PC-3 (cell line): ENCODE measurements at regions not wholly inside any gene's neighbourhood (a gene's known extent, or its start where the extent isn't known, plus 50 kb on each side); places are given as distances from the start of the nearest gene placed in this dataset.
A peak's percentile ranks its signal among the peaks of the same experiment; 100 is the strongest.

Source experiments
- CTCF ChIP-seq: fragments of 300-600 bp; sonication (generic); conservative IDR thresholded peaks from 2 replicates; pipeline ENCODE4 v1.5.1; 2017; ENCODE audit warnings: antibody characterized with exemption, low read depth, mild to moderate bottlenecking, low read length
- EZH2 ChIP-seq: fragments of 300-600 bp; sonication (generic); IDR thresholded peaks from one replicate; pipeline ENCODE4 v1.6.1; 2017; ENCODE audit warnings: antibody characterized with exemption, mild to moderate bottlenecking, low read length; ENCODE audit not compliant: unreplicated experiment
- EZH2phosphoT487 ChIP-seq: fragments of 300-600 bp; sonication (generic); IDR thresholded peaks from 2 replicates; pipeline ENCODE4 v1.6.1; 2018; ENCODE audit warnings: mild to moderate bottlenecking, antibody characterized with exemption, low read length, borderline replicate concordance

DNA sequence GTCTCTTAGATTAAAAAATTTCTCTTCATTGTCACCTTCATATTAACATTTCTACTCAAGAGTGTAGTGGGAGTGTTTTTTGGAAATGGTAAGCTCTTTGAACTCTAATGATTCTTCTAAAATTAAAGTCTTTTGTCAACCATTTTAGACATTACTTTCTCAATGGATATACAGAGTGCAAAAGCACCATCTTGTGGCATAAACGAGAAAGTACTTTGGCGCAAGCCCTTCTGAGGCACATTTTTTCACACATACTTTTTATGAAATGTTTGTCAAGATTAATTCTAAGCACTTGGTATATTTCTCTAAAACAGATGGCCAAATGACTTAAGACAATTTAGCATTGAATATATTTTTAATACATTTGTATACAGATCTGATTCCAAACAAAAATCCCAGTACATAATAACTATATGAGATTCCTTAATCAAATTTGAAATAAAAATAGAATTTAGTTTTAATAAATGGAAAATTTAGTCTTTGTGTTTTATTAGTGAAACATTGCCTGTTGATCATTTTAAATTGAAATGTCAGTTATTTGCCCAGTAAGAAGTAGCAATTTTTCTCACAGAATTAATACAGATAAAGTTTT is 63.3 kb upstream of the GALNT5 start:
- TF ChIP-seq CTCF (peak; percentile 89), EZH2phosphoT487 (no peak), EZH2 (no peak)
